Erythroblast (primary cell): ENCODE measurements at regions not wholly inside any gene's neighbourhood (a gene's known extent, or its start where the extent isn't known, plus 50 kb on each side); places are given as distances from the start of the nearest gene placed in this dataset.

Experiments
- GATA1 ChIP-seq: IDR thresholded peaks from 2 replicates; pipeline ENCODE4 v1.6.1; 2011; ENCODE audit warnings: low read depth, mild to moderate bottlenecking, control low read depth, low read length, moderate library complexity
- POLR2A ChIP-seq: IDR thresholded peaks from 2 replicates; pipeline ENCODE4 v1.6.1; 2011; ENCODE audit warnings: mild to moderate bottlenecking, low read length

DNA sequence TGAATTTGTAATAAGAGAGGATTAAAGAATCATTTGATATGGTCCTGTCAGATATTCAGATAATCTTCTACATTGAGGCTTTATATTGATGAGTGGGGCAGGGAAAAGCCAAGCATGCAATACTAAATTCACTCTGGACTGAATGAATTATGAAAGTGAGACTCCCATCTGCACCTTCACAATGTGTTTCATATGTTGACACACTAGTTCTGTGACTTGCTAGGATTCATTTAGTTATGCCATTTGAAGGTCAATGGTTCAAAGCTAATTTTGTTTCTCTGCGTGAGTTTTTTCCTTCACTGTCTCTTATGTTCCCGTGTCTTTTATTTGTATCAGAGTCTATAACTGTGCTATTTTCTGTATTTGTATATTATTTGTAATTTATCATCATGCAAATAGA is 1332.5 kb downstream of the KCNT2 start:
- TF ChIP-seq POLR2A (no peak), GATA1 (no peak)
